H9 (cell line): ENCODE measurements at regions not wholly inside any gene's neighbourhood (a gene's known extent, or its start where the extent isn't known, plus 50 kb on each side); places are given as distances from the start of the nearest gene placed in this dataset.
"Not testable (repeated sequence)": the region's sequence is repeated elsewhere in the genome, so short reads cannot be mapped to it uniquely, and the experiment has no call there.

ENCODE experiments used
- DNase-seq: peaks from one replicate; pipeline ENCODE4 v3.0.0-alpha.2; 2017
- H2AFZ ChIP-seq: one replicate; pipeline ENCODE4 v1.6.1; 2013; ENCODE audit warnings: mild to moderate bottlenecking, low read length, control low read depth, moderate library complexity
- H2AK5ac ChIP-seq: 2 replicates; pipeline ENCODE4 v1.6.1; 2013; ENCODE audit warnings: low read length, control low read depth, mixed read lengths; ENCODE audit not compliant: insufficient read length
- H2BK120ac ChIP-seq: one replicate; pipeline ENCODE4 v1.6.1; 2013; ENCODE audit warnings: low read depth, mild to moderate bottlenecking, low read length, control low read depth, inconsistent platforms; ENCODE audit not compliant: poor library complexity, severe bottlenecking
- H2BK12ac ChIP-seq: 2 replicates; pipeline ENCODE4 v1.6.1; 2013; ENCODE audit warnings: low read length, control low read depth, mixed read lengths, low read depth; ENCODE audit not compliant: insufficient read length
- H2BK15ac ChIP-seq: 2 replicates; pipeline ENCODE4 v1.6.1; 2013; ENCODE audit warnings: low read depth, low read length, control low read depth
- H2BK20ac ChIP-seq: one replicate; pipeline ENCODE4 v1.6.1; 2013; ENCODE audit warnings: low read depth, mild to moderate bottlenecking, low read length, control low read depth, inconsistent platforms; ENCODE audit not compliant: poor library complexity, severe bottlenecking
- H2BK5ac ChIP-seq: 2 replicates; pipeline ENCODE4 v1.6.1; 2013; ENCODE audit warnings: low read length, control low read depth, mixed read lengths; ENCODE audit not compliant: insufficient read length
- H3K14ac ChIP-seq: 2 replicates; pipeline ENCODE4 v1.6.1; 2013; ENCODE audit warnings: low read length, control low read depth; ENCODE audit not compliant: insufficient read depth
- H3K18ac ChIP-seq: 2 replicates; pipeline ENCODE4 v1.6.1; 2013; ENCODE audit warnings: low read depth, mild to moderate bottlenecking, mixed read lengths, low read length, control low read depth; ENCODE audit not compliant: insufficient read length
- H3K23ac ChIP-seq: 2 replicates; pipeline ENCODE4 v1.6.1; 2013; ENCODE audit warnings: low read length, control low read depth, mixed read lengths, low read depth; ENCODE audit not compliant: insufficient read length
- H3K23me2 ChIP-seq: 2 replicates; pipeline ENCODE4 v1.6.1; 2013; ENCODE audit warnings: low read depth, mild to moderate bottlenecking, mixed read lengths, low read length, control low read depth; ENCODE audit not compliant: insufficient read length, poor library complexity, severe bottlenecking
- H3K27ac ChIP-seq: 2 replicates; pipeline ENCODE4 v1.5.1; 2013; ENCODE audit warnings: low read length, control low read depth, mixed read lengths, low read depth; ENCODE audit not compliant: insufficient read length
- H3K27me3 ChIP-seq: 2 replicates; pipeline ENCODE4 v1.6.1; 2013; ENCODE audit warnings: low read length, control low read depth, inconsistent platforms; ENCODE audit not compliant: insufficient read depth
- H3K4ac ChIP-seq: 2 replicates; pipeline ENCODE4 v1.6.1; 2013; ENCODE audit warnings: low read depth, mild to moderate bottlenecking, control low read depth, inconsistent platforms, low read length, moderate library complexity
- H3K4me1 ChIP-seq: 2 replicates; pipeline ENCODE4 v1.6.1; 2013; ENCODE audit warnings: low read length, control low read depth, inconsistent platforms; ENCODE audit not compliant: insufficient read depth
- H3K4me2 ChIP-seq: 2 replicates; pipeline ENCODE4 v1.6.1; 2013; ENCODE audit warnings: low read length, control low read depth, mixed read lengths; ENCODE audit not compliant: insufficient read length, insufficient read depth
- H3K56ac ChIP-seq: 2 replicates; pipeline ENCODE4 v1.6.1; 2013; ENCODE audit warnings: low read depth, mild to moderate bottlenecking, mixed read lengths, low read length, control low read depth; ENCODE audit not compliant: insufficient read length
- H3K79me1 ChIP-seq: 2 replicates; pipeline ENCODE4 v1.6.1; 2013; ENCODE audit warnings: low read depth, mild to moderate bottlenecking, moderate library complexity, low read length, control low read depth, inconsistent platforms; ENCODE audit not compliant: insufficient read depth, poor library complexity, severe bottlenecking
- H3K79me2 ChIP-seq: 2 replicates; pipeline ENCODE4 v1.6.1; 2013; ENCODE audit warnings: low read length, control low read depth, inconsistent platforms; ENCODE audit not compliant: insufficient read depth
- H3K9ac ChIP-seq: 2 replicates; pipeline ENCODE4 v1.6.1; 2013; ENCODE audit warnings: low read length, control low read depth, mixed read lengths; ENCODE audit not compliant: insufficient read length; ENCODE audit errors: extremely low read depth
- H3K9me3 ChIP-seq: one replicate; pipeline ENCODE4 v1.6.1; 2013; ENCODE audit warnings: low read depth, low read length, inconsistent platforms; ENCODE audit not compliant: control insufficient read depth
- H3T11ph ChIP-seq: one replicate; pipeline ENCODE4 v1.6.1; 2013; ENCODE audit warnings: mild to moderate bottlenecking, low read length, control low read depth, inconsistent platforms
- H4K20me1 ChIP-seq: one replicate; pipeline ENCODE4 v1.6.1; 2013; ENCODE audit not compliant: control insufficient read depth, insufficient read length, insufficient read depth
- H4K5ac ChIP-seq: 2 replicates; pipeline ENCODE4 v1.6.1; 2013; ENCODE audit warnings: low read depth, mild to moderate bottlenecking, mixed read lengths, low read length, control low read depth; ENCODE audit not compliant: insufficient read length
- H4K8ac ChIP-seq: replicated peaks from 2 replicates; pipeline ENCODE4 v1.6.1; 2013; ENCODE audit warnings: low read length, control low read depth, mixed read lengths, low read depth; ENCODE audit not compliant: insufficient read length
- H4K91ac ChIP-seq: 2 replicates; pipeline ENCODE4 v1.6.1; 2013; ENCODE audit warnings: low read depth, mild to moderate bottlenecking, moderate library complexity, mixed read lengths, low read length, control low read depth; ENCODE audit not compliant: insufficient read length
- H3K27ac Mint-ChIP-seq, 3 experiments: 2 replicates in 2 of 3; 3 replicates in 1 of 3; pipeline ENCODE4 v1.8.0; 2020 to 2021; ENCODE audit warnings: mixed read lengths in 3 of 3, mild to moderate bottlenecking in 1 of 3, moderate library complexity in 1 of 3
- H3K27me3 Mint-ChIP-seq: 2 replicates; pipeline ENCODE4 v1.8.0; 2021; ENCODE audit warnings: low read depth, mild to moderate bottlenecking, moderate library complexity, mixed read lengths
- H3K36me3 Mint-ChIP-seq, 3 experiments: 2 replicates in 2 of 3; 3 replicates in 1 of 3; pipeline ENCODE4 v1.8.0; 2020 to 2021; ENCODE audit warnings: low read depth in 3 of 3, mixed read lengths in 3 of 3; ENCODE audit not compliant: insufficient read depth in 1 of 3
- H3K4me1 Mint-ChIP-seq, 2 experiments: 2 replicates each; pipeline ENCODE4 v1.8.0; 2020; ENCODE audit warnings: mixed read lengths in 2 of 2
- H3K4me3 Mint-ChIP-seq, 2 experiments: 2 replicates in 1 of 2; 3 replicates in 1 of 2; pipeline ENCODE4 v1.8.0; 2020 to 2021; ENCODE audit warnings: mild to moderate bottlenecking in 2 of 2, mixed read lengths in 2 of 2, moderate library complexity in 1 of 2
- H3K9me3 Mint-ChIP-seq, 2 experiments: 2 replicates in 1 of 2; 3 replicates in 1 of 2; pipeline ENCODE4 v1.8.0; 2020; ENCODE audit warnings: mild to moderate bottlenecking in 2 of 2, mixed read lengths in 2 of 2, moderate library complexity in 1 of 2
- WGBS: extraction: QIAGEN DNeasy Blood & Tissue Kit; methylation state at CpG from one replicate; pipeline ENCODE4 v1.1.7; 2013; ENCODE audit warnings: missing lambda C conversion rate, low lambda C conversion rate, mixed read lengths; ENCODE audit not compliant: insufficient read length; ENCODE audit errors: extremely low coverage; 5-methylcytosine and 5-hydroxymethylcytosine counted together
- TF ChIP-seq, protein P1 (sequence below): fragments of 200-600 bp; sonication (generic); conservative IDR thresholded peaks from 3 replicates; pipeline ENCODE4 v1.8.0; 2021; ENCODE audit warnings: antibody characterized with exemption, mild to moderate bottlenecking

DNA sequence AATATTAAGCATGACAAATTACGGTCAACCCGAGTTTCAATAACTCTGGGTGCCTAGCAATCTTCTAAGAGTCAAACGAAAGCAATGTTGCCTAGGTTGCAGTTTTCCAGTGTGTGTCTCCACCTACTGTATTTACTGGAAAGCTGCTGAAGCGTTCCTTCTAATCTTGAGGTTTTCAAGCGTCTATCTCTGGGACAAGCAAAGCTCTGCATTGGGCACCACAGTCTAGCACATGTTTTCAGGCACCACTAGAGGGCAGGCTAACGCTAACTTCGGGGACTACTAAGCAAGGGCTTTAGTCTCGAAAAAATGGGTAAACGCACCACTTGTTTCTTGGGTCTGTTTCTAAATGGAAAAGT, 82.7 kb upstream of the KIF2A start:
- not testable (repeated sequence) for H2AK5ac ChIP-seq, H3K36me3 Mint-ChIP-seq, H3K27me3 Mint-ChIP-seq, H2BK5ac ChIP-seq, H3K79me1 ChIP-seq, H3K23ac ChIP-seq, H3K79me2 ChIP-seq, H4K5ac ChIP-seq, H3K4ac ChIP-seq, DNase-seq, H2BK12ac ChIP-seq, H3K56ac ChIP-seq, H3K23me2 ChIP-seq, H4K20me1 ChIP-seq, H3K27ac Mint-ChIP-seq, H2BK120ac ChIP-seq, H3K4me1 ChIP-seq, H3K4me2 ChIP-seq, H3K4me3 Mint-ChIP-seq, H3K18ac ChIP-seq, H3K9ac ChIP-seq, H2BK15ac ChIP-seq, H3K27ac ChIP-seq, H3T11ph ChIP-seq, H4K91ac ChIP-seq, H3K14ac ChIP-seq, H3K9me3 ChIP-seq, H2AFZ ChIP-seq, H3K27me3 ChIP-seq, H2BK20ac ChIP-seq, H4K8ac ChIP-seq, H3K9me3 Mint-ChIP-seq
- WGBS: no CpG with 5 or more reads among the region's 9 CpGs
- H3K4me1 Mint-ChIP-seq: peaks cover 11 to 12% of the 10 kb centered on the region in 2 experiments
- TF ChIP-seq, protein P1, sequence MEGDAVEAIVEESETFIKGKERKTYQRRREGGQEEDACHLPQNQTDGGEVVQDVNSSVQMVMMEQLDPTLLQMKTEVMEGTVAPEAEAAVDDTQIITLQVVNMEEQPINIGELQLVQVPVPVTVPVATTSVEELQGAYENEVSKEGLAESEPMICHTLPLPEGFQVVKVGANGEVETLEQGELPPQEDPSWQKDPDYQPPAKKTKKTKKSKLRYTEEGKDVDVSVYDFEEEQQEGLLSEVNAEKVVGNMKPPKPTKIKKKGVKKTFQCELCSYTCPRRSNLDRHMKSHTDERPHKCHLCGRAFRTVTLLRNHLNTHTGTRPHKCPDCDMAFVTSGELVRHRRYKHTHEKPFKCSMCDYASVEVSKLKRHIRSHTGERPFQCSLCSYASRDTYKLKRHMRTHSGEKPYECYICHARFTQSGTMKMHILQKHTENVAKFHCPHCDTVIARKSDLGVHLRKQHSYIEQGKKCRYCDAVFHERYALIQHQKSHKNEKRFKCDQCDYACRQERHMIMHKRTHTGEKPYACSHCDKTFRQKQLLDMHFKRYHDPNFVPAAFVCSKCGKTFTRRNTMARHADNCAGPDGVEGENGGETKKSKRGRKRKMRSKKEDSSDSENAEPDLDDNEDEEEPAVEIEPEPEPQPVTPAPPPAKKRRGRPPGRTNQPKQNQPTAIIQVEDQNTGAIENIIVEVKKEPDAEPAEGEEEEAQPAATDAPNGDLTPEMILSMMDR: peak; percentile 70
